ENCODE measurements at regions not wholly inside any gene's neighbourhood (a gene's known extent, or its start where the extent isn't known, plus 50 kb on each side); places are given as distances from the start of the nearest gene placed in this dataset.

DNA sequence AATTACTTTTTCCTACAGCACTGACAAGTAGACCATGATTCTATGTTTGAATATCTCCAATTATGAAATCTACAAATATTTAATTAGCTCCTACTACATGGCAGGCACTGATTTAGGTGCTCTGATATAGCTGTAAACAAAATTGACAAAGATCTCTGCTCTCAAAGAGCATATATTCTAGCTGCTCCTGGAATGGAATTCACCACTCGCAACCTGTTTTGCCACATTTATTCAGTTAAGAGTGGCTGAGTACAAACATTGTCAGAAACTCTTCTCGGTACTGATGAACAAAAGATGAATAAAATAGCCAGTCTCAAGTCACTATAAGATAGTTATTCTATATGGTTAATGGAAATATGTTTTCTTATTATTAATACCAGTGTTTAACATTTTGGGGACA, 114.2 kb upstream of the PDE4D start:
- no peaks in the 10 kb centered on the region for H3K36me3 Mint-ChIP-seq (ENCODE audit: low read depth)
- no peak for ATAC-seq (replicated peaks)
- H3K4me1 Mint-ChIP-seq: no peaks in the 10 kb centered on the region

DNA sequence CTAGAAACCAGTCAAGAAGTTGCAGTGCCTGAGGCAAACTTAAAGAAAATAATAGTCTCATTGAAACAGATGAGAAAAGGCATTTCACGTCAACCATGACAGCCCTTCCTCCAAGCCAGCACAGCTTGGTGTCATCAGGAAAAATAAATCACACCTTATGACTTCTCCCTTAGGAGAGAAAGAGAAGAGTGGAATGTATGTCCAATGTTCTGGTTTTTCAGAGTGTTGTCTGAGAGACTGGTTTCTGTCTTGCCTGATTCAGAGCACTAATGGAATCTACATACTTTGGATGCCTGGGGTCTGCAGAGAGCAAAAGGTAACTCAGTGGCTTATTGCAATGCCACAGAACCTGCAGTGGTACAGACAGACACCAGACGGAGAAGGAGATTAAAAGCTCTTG, 105.5 kb upstream of the PDE4D start:
- no peaks in the 10 kb centered on the region for H3K27me3 Mint-ChIP-seq
- H3K4me1 Mint-ChIP-seq: no peaks in the 10 kb centered on the region
- no peak overlapping the region for H3K4me3 Mint-ChIP-seq
- H3K27ac Mint-ChIP-seq: no peak overlapping the region
- no peak for ATAC-seq (replicated peaks)
- no peaks in the 10 kb centered on the region for H3K36me3 Mint-ChIP-seq (ENCODE audit: low read depth)
- H3K9me3 Mint-ChIP-seq: peaks cover 11% of the 10 kb centered on the region

More for the DNA sequence above, 114.2 kb upstream of the PDE4D start:
- H3K27me3 Mint-ChIP-seq: no peaks in the 10 kb centered on the region
- H3K9me3 Mint-ChIP-seq: no peaks in the 10 kb centered on the region
- H3K4me3 Mint-ChIP-seq: no peak overlapping the region
- H3K27ac Mint-ChIP-seq: no peak overlapping the region

DNA sequence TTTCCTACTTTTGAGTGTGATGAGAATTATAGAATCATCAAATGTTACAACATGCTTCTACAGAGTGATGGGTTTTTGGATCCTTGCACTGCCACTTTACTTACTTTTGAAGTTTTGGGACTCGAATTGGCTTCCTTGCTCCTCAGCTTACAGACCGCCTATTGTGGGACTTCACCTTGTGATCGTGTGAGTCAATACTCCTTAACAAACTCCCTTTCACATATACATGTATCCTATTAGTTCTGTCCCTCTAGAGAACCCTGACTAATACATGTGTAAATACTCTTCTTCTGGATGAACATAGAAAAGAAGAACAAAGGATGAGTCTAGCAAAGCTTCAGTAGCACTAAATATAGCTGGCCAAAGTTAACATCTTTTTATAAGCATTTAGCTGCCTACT, 98.7 kb upstream of the PDE4D start:
- no peaks in the 10 kb centered on the region for H3K4me1 Mint-ChIP-seq
- no peak overlapping the region for H3K27ac Mint-ChIP-seq
- H3K36me3 Mint-ChIP-seq (ENCODE audit: low read depth): no peaks in the 10 kb centered on the region
- no peak overlapping the region for H3K4me3 Mint-ChIP-seq
- peaks cover 3% of the 10 kb centered on the region for H3K9me3 Mint-ChIP-seq
- no peaks in the 10 kb centered on the region for H3K27me3 Mint-ChIP-seq
- ATAC-seq (replicated peaks): no peak

DNA sequence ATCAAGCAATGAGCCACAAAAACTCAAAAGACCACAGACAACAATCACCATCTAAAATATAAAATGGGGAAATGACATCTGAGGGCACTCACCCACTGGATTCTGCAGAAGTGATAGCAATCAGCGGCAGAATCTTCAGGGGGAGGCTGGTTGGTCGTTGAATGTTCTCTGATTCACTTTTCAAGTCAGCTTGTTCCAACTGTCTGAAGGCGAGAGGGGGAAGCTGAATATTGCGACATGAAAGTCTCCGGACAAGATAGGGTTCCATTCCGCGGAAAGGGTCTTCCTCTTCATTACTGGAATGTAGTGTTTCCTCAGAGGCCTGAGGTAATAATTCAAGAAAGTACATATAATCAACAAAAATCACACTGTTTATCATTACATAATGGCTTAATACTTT, 94.9 kb upstream of the PDE4D start:
- no peaks in the 10 kb centered on the region for H3K4me1 Mint-ChIP-seq
- no peaks in the 10 kb centered on the region for H3K36me3 Mint-ChIP-seq (ENCODE audit: low read depth)
- H3K27ac Mint-ChIP-seq: no peak overlapping the region
- H3K9me3 Mint-ChIP-seq: peaks cover 3% of the 10 kb centered on the region
- H3K4me3 Mint-ChIP-seq: no peak overlapping the region
- no peak for ATAC-seq (replicated peaks)
- no peaks in the 10 kb centered on the region for H3K27me3 Mint-ChIP-seq

DNA sequence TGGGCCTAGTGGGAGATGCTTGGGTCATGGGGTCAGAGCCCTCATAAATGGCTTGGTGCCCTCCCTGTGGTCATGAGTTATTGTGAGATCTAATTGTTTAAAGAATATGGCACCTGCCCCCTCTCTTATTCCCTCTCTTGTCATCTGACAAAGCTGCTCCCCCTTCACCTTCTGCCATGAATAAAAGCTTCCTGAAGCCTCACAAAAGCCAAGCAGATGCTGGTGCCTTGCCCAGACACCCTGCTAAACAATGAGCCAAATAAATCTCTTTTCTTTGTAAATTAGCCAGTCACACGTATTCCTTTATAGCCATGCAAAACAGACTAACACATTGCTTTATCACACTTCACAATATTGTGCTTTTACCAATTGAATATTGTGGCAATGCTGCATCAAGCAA, 82.8 kb upstream of the PDE4D start:
- Mint-ChIP-seq H3K4me3 (no peak overlapping the region), H3K27ac (no peak overlapping the region), H3K9me3 (peaks cover 10% of the 10 kb centered on the region), H3K27me3 (no peaks in the 10 kb centered on the region), H3K4me1 (no peaks in the 10 kb centered on the region), H3K36me3 (ENCODE audit: low read depth) (no peaks in the 10 kb centered on the region)
- no peak for ATAC-seq (replicated peaks)

DNA sequence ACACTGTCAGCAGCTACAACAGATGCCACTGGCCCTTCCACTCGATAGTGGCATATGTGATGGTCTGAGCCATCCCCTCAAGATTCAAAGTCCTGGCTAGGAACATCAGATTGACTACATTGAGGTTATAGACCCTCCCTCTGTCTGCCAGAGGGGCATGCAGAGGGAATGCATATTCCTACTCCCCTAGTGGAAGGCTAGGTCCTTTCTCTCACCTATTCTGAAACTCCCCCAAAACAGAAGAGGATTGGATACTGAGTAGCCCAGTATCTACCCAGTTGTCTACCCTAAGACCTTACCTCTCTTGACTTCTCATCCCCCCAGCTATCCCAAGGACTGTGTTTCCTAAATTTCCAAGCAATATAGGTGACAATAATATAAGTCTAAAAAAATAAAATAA, 78.5 kb upstream of the PDE4D start:
- Mint-ChIP-seq H3K27ac (no peak overlapping the region), H3K9me3 (peaks cover 7% of the 10 kb centered on the region), H3K36me3 (ENCODE audit: low read depth) (no peaks in the 10 kb centered on the region), H3K27me3 (no peaks in the 10 kb centered on the region), H3K4me3 (no peak overlapping the region), H3K4me1 (no peaks in the 10 kb centered on the region)
- no peak for ATAC-seq (replicated peaks)

DNA sequence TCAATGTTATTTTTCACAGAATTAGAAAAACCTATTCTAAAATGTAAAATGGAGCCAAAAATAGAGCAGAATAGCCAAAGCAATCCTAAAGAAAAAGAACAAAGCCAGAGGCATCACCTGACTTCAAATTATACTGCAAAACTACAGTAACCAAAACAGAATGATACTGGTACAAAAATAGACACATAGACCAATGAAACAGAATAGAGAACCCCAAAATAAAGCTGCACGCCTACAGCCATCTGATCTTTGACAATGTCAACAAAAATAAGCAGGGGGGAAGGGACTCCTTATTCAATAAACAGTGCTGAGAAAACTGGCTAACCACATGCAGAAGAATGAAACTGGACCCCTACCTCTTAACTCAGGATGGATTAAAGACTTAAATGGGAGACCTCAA, 65.8 kb upstream of the PDE4D start:
- no peak for ATAC-seq (replicated peaks)
- Mint-ChIP-seq H3K27ac (no peak overlapping the region), H3K4me1 (no peaks in the 10 kb centered on the region), H3K27me3 (no peaks in the 10 kb centered on the region), H3K36me3 (ENCODE audit: low read depth) (no peaks in the 10 kb centered on the region), H3K4me3 (no peak overlapping the region), H3K9me3 (no peaks in the 10 kb centered on the region)

DNA sequence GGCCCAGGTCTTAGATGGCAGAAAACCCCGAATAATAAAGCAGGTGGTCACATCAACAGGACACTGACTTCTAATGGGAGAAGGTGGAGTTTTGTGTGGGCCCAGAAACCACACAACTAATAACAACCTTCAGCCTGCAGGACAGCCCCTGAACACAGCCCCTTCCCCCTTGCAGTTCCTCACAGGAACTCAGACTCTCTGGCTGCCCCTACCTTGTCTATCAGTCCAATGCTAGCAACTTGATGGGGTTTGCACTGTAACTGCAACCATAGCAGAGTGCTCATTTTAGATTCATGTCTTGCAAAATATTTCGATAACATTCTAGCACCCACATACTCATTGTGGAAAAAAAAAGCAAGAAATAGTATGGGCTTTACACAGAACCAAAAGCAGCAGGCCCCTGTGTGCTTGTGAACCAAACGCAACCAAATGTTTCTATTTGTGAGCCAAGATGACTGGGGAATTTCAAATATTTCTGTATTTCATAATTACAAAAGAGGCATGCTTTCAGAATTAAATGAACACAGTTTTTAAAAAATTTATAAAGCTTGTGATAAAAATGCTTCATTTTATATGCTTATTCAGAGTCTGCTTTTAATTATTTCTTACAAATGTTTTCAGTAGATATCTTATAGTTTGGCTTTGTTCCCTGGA, 62.7 kb upstream of the PDE4D start:
- H3K27ac Mint-ChIP-seq: no peak overlapping the region
- H3K4me1 Mint-ChIP-seq: no peaks in the 10 kb centered on the region
- H3K36me3 Mint-ChIP-seq (ENCODE audit: low read depth): no peaks in the 10 kb centered on the region
- no peaks in the 10 kb centered on the region for H3K9me3 Mint-ChIP-seq
- H3K27me3 Mint-ChIP-seq: no peaks in the 10 kb centered on the region
- no peak for ATAC-seq (replicated peaks)
- H3K4me3 Mint-ChIP-seq: no peak overlapping the region

DNA sequence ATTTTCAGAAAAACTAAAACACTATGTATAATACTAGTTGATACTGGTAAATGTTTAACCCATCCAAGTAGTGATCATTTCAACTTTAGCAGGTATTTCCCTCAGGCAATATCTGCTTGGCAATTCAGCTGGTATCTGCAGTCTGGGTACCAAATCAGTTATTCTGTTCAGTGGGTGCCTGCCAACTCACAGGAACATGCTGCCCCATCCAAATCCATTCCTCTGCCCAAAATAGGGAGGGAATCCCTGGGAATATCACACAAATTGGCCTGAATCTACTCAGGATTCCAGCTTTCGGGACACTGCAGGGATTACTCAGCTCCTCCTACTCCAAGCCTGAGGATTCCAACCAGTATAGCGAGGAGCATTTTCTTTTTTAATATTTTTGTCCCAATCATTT, 61.7 kb upstream of the PDE4D start:
- Mint-ChIP-seq H3K9me3 (no peaks in the 10 kb centered on the region), H3K4me3 (no peak overlapping the region), H3K27ac (no peak overlapping the region), H3K4me1 (no peaks in the 10 kb centered on the region), H3K27me3 (no peaks in the 10 kb centered on the region), H3K36me3 (ENCODE audit: low read depth) (no peaks in the 10 kb centered on the region)
- ATAC-seq (replicated peaks): no peak

DNA sequence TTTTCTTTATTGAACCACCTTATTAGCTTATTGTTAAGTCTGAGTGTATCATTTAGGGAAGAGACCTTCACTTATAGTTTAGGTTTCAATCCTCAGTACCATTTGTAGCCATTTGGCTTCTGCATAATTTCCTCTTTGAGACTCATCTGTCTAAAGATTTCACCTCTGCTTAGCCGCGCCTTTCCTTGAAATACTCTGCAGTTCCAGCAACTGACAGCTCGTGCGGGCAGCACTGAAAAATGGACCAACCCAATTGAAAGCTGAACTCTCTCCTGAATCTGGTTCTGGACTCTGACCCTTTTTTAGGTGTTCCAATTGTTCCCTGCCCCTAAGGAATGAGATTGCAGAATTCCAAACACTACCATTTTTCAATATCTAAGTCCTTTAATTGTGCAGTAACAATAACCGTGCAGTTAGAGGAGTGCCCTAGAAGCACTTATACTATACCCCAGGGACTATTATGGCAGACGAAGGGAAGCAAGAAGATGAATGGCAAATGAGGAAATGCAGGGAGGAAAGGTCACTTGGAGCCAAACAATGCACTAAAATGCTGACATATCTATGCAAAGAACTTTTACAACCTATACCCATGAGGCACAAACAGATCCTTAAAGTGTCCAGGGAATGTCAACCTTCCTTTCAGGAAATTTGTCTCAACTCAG, 50.1 kb upstream of the PDE4D start:
- Mint-ChIP-seq H3K27ac (no peak overlapping the region), H3K27me3 (peaks cover 4% of the 10 kb centered on the region), H3K9me3 (no peaks in the 10 kb centered on the region), H3K36me3 (ENCODE audit: low read depth) (no peaks in the 10 kb centered on the region), H3K4me1 (no peaks in the 10 kb centered on the region), H3K4me3 (no peak overlapping the region)
- no peak for ATAC-seq (replicated peaks)
